H9 (cell line): ENCODE measurements at regions not wholly inside any gene's neighbourhood (a gene's known extent, or its start where the extent isn't known, plus 50 kb on each side); places are given as distances from the start of the nearest gene placed in this dataset.

Source experiments
- DNase-seq: peaks from one replicate; pipeline ENCODE4 v3.0.0-alpha.2; 2017
- H2AFZ ChIP-seq: one replicate; pipeline ENCODE4 v1.6.1; 2013; ENCODE audit warnings: mild to moderate bottlenecking, low read length, control low read depth, moderate library complexity
- H2AK5ac ChIP-seq: 2 replicates; pipeline ENCODE4 v1.6.1; 2013; ENCODE audit warnings: low read length, control low read depth, mixed read lengths; ENCODE audit not compliant: insufficient read length
- H2BK120ac ChIP-seq: one replicate; pipeline ENCODE4 v1.6.1; 2013; ENCODE audit warnings: low read depth, mild to moderate bottlenecking, low read length, control low read depth, inconsistent platforms; ENCODE audit not compliant: poor library complexity, severe bottlenecking
- H2BK12ac ChIP-seq: 2 replicates; pipeline ENCODE4 v1.6.1; 2013; ENCODE audit warnings: low read length, control low read depth, mixed read lengths, low read depth; ENCODE audit not compliant: insufficient read length
- H2BK15ac ChIP-seq: 2 replicates; pipeline ENCODE4 v1.6.1; 2013; ENCODE audit warnings: low read depth, low read length, control low read depth
- H2BK20ac ChIP-seq: one replicate; pipeline ENCODE4 v1.6.1; 2013; ENCODE audit warnings: low read depth, mild to moderate bottlenecking, low read length, control low read depth, inconsistent platforms; ENCODE audit not compliant: poor library complexity, severe bottlenecking
- H2BK5ac ChIP-seq: 2 replicates; pipeline ENCODE4 v1.6.1; 2013; ENCODE audit warnings: low read length, control low read depth, mixed read lengths; ENCODE audit not compliant: insufficient read length
- H3K14ac ChIP-seq: 2 replicates; pipeline ENCODE4 v1.6.1; 2013; ENCODE audit warnings: low read length, control low read depth; ENCODE audit not compliant: insufficient read depth
- H3K18ac ChIP-seq: 2 replicates; pipeline ENCODE4 v1.6.1; 2013; ENCODE audit warnings: low read depth, mild to moderate bottlenecking, mixed read lengths, low read length, control low read depth; ENCODE audit not compliant: insufficient read length
- H3K23ac ChIP-seq: 2 replicates; pipeline ENCODE4 v1.6.1; 2013; ENCODE audit warnings: low read length, control low read depth, mixed read lengths, low read depth; ENCODE audit not compliant: insufficient read length
- H3K23me2 ChIP-seq: 2 replicates; pipeline ENCODE4 v1.6.1; 2013; ENCODE audit warnings: low read depth, mild to moderate bottlenecking, mixed read lengths, low read length, control low read depth; ENCODE audit not compliant: insufficient read length, poor library complexity, severe bottlenecking
- H3K27ac ChIP-seq: 2 replicates; pipeline ENCODE4 v1.5.1; 2013; ENCODE audit warnings: low read length, control low read depth, mixed read lengths, low read depth; ENCODE audit not compliant: insufficient read length
- H3K27me3 ChIP-seq: 2 replicates; pipeline ENCODE4 v1.6.1; 2013; ENCODE audit warnings: low read length, control low read depth, inconsistent platforms; ENCODE audit not compliant: insufficient read depth
- H3K4ac ChIP-seq: 2 replicates; pipeline ENCODE4 v1.6.1; 2013; ENCODE audit warnings: low read depth, mild to moderate bottlenecking, control low read depth, inconsistent platforms, low read length, moderate library complexity
- H3K4me1 ChIP-seq: 2 replicates; pipeline ENCODE4 v1.6.1; 2013; ENCODE audit warnings: low read length, control low read depth, inconsistent platforms; ENCODE audit not compliant: insufficient read depth
- H3K4me2 ChIP-seq: 2 replicates; pipeline ENCODE4 v1.6.1; 2013; ENCODE audit warnings: low read length, control low read depth, mixed read lengths; ENCODE audit not compliant: insufficient read length, insufficient read depth
- H3K56ac ChIP-seq: 2 replicates; pipeline ENCODE4 v1.6.1; 2013; ENCODE audit warnings: low read depth, mild to moderate bottlenecking, mixed read lengths, low read length, control low read depth; ENCODE audit not compliant: insufficient read length
- H3K79me1 ChIP-seq: 2 replicates; pipeline ENCODE4 v1.6.1; 2013; ENCODE audit warnings: low read depth, mild to moderate bottlenecking, moderate library complexity, low read length, control low read depth, inconsistent platforms; ENCODE audit not compliant: insufficient read depth, poor library complexity, severe bottlenecking
- H3K79me2 ChIP-seq: 2 replicates; pipeline ENCODE4 v1.6.1; 2013; ENCODE audit warnings: low read length, control low read depth, inconsistent platforms; ENCODE audit not compliant: insufficient read depth
- H3K9ac ChIP-seq: 2 replicates; pipeline ENCODE4 v1.6.1; 2013; ENCODE audit warnings: low read length, control low read depth, mixed read lengths; ENCODE audit not compliant: insufficient read length; ENCODE audit errors: extremely low read depth
- H3K9me3 ChIP-seq: one replicate; pipeline ENCODE4 v1.6.1; 2013; ENCODE audit warnings: low read depth, low read length, inconsistent platforms; ENCODE audit not compliant: control insufficient read depth
- H3T11ph ChIP-seq: one replicate; pipeline ENCODE4 v1.6.1; 2013; ENCODE audit warnings: mild to moderate bottlenecking, low read length, control low read depth, inconsistent platforms
- H4K20me1 ChIP-seq: one replicate; pipeline ENCODE4 v1.6.1; 2013; ENCODE audit not compliant: control insufficient read depth, insufficient read length, insufficient read depth
- H4K5ac ChIP-seq: 2 replicates; pipeline ENCODE4 v1.6.1; 2013; ENCODE audit warnings: low read depth, mild to moderate bottlenecking, mixed read lengths, low read length, control low read depth; ENCODE audit not compliant: insufficient read length
- H4K8ac ChIP-seq: replicated peaks from 2 replicates; pipeline ENCODE4 v1.6.1; 2013; ENCODE audit warnings: low read length, control low read depth, mixed read lengths, low read depth; ENCODE audit not compliant: insufficient read length
- H4K91ac ChIP-seq: 2 replicates; pipeline ENCODE4 v1.6.1; 2013; ENCODE audit warnings: low read depth, mild to moderate bottlenecking, moderate library complexity, mixed read lengths, low read length, control low read depth; ENCODE audit not compliant: insufficient read length
- H3K27ac Mint-ChIP-seq, 3 experiments: 2 replicates in 2 of 3; 3 replicates in 1 of 3; pipeline ENCODE4 v1.8.0; 2020 to 2021; ENCODE audit warnings: mixed read lengths in 3 of 3, mild to moderate bottlenecking in 1 of 3, moderate library complexity in 1 of 3
- H3K27me3 Mint-ChIP-seq: 2 replicates; pipeline ENCODE4 v1.8.0; 2021; ENCODE audit warnings: low read depth, mild to moderate bottlenecking, moderate library complexity, mixed read lengths
- H3K36me3 Mint-ChIP-seq, 3 experiments: 2 replicates in 2 of 3; 3 replicates in 1 of 3; pipeline ENCODE4 v1.8.0; 2020 to 2021; ENCODE audit warnings: low read depth in 3 of 3, mixed read lengths in 3 of 3; ENCODE audit not compliant: insufficient read depth in 1 of 3
- H3K4me1 Mint-ChIP-seq, 2 experiments: 2 replicates each; pipeline ENCODE4 v1.8.0; 2020; ENCODE audit warnings: mixed read lengths in 2 of 2
- H3K4me3 Mint-ChIP-seq, 2 experiments: 2 replicates in 1 of 2; 3 replicates in 1 of 2; pipeline ENCODE4 v1.8.0; 2020 to 2021; ENCODE audit warnings: mild to moderate bottlenecking in 2 of 2, mixed read lengths in 2 of 2, moderate library complexity in 1 of 2
- H3K9me3 Mint-ChIP-seq, 2 experiments: 2 replicates in 1 of 2; 3 replicates in 1 of 2; pipeline ENCODE4 v1.8.0; 2020; ENCODE audit warnings: mild to moderate bottlenecking in 2 of 2, mixed read lengths in 2 of 2, moderate library complexity in 1 of 2
- WGBS: extraction: QIAGEN DNeasy Blood & Tissue Kit; methylation state at CpG from one replicate; pipeline ENCODE4 v1.1.7; 2013; ENCODE audit warnings: missing lambda C conversion rate, low lambda C conversion rate, mixed read lengths; ENCODE audit not compliant: insufficient read length; ENCODE audit errors: extremely low coverage; 5-methylcytosine and 5-hydroxymethylcytosine counted together
- TF ChIP-seq, protein P1 (sequence below): fragments of 200-600 bp; sonication (generic); conservative IDR thresholded peaks from 3 replicates; pipeline ENCODE4 v1.8.0; 2021; ENCODE audit warnings: antibody characterized with exemption, mild to moderate bottlenecking

DNA sequence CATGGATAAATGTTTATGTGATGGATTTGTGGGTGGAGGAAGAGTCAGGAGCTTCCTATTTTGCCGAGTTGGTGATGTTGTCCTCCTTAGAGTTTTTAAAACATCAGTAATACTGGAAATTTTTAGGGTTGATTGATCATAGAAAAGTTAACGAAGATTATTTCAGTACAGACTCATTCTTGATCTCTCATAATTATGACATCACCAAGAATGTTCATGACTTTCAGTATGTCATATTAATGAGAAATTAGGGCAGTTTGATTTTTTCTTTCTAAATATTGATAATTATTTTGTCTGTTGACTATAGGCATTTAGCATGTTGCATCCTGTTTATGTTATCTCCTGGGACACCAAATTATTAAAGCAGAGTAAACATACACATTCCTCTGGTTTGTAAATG, 512.2 kb downstream of the CD109 start:
- no peak overlapping the region for H2BK12ac ChIP-seq

More for the DNA sequence above, 512.2 kb downstream of the CD109 start:
- Histone ChIP-seq H3T11ph (no peak overlapping the region), H3K14ac (no peak overlapping the region), H3K23ac (no peak overlapping the region), H3K9me3 (no peaks in the 10 kb centered on the region), H2BK15ac (no peak overlapping the region), H2BK5ac (no peak overlapping the region), H4K91ac (no peak overlapping the region), H3K4me1 (no peaks in the 10 kb centered on the region), H3K4ac (no peak overlapping the region), H4K8ac (no peak overlapping the region), H3K79me1 (no peaks in the 10 kb centered on the region), H2AK5ac (no peak overlapping the region), H3K27ac (no peak overlapping the region), H3K56ac (no peak overlapping the region), H4K20me1 (no peaks in the 10 kb centered on the region), H2AFZ (no peak overlapping the region), H2BK20ac (no peak overlapping the region), H3K79me2 (no peaks in the 10 kb centered on the region), H3K27me3 (no peaks in the 10 kb centered on the region), H3K23me2 (no peaks in the 10 kb centered on the region), H3K4me2 (no peak overlapping the region), H4K5ac (no peak overlapping the region), H2BK120ac (no peak overlapping the region), H3K18ac (no peak overlapping the region), H3K9ac (no peak overlapping the region)
- TF ChIP-seq, protein P1, sequence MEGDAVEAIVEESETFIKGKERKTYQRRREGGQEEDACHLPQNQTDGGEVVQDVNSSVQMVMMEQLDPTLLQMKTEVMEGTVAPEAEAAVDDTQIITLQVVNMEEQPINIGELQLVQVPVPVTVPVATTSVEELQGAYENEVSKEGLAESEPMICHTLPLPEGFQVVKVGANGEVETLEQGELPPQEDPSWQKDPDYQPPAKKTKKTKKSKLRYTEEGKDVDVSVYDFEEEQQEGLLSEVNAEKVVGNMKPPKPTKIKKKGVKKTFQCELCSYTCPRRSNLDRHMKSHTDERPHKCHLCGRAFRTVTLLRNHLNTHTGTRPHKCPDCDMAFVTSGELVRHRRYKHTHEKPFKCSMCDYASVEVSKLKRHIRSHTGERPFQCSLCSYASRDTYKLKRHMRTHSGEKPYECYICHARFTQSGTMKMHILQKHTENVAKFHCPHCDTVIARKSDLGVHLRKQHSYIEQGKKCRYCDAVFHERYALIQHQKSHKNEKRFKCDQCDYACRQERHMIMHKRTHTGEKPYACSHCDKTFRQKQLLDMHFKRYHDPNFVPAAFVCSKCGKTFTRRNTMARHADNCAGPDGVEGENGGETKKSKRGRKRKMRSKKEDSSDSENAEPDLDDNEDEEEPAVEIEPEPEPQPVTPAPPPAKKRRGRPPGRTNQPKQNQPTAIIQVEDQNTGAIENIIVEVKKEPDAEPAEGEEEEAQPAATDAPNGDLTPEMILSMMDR = no peak
- Mint-ChIP-seq H3K4me1 (no peaks in the 10 kb centered on the region), H3K27ac (no peak overlapping the region), H3K27me3 (no peaks in the 10 kb centered on the region), H3K4me3 (no peak overlapping the region), H3K9me3 (peaks cover 20 to 25% of the 10 kb centered on the region in 2 experiments), H3K36me3 (peaks cover 0 to 26% (median 4%) of the 10 kb centered on the region in 3 experiments; a peak in 3 of 7 replicates)
- no peak for DNase-seq
- WGBS = no CpG with 5 or more reads among the region's 2 CpGs
